Pulmonary artery endothelial cell (primary cell): ENCODE measurements at regions not wholly inside any gene's neighbourhood (a gene's known extent, or its start where the extent isn't known, plus 50 kb on each side); places are given as distances from the start of the nearest gene placed in this dataset.
"Not testable (repeated sequence)": the region's sequence is repeated elsewhere in the genome, so short reads cannot be mapped to it uniquely, and the experiment has no call there.

Experiments
- DNase-seq: peaks from one replicate; pipeline ENCODE4 v3.0.0-alpha.2; 2011; ENCODE audit warnings: low read depth, low spot score

- no peak for DNase-seq
These were observed 174.2 kb upstream of the ATP11B start for GRCh38 chr3:182618981-182619591.

DNA sequence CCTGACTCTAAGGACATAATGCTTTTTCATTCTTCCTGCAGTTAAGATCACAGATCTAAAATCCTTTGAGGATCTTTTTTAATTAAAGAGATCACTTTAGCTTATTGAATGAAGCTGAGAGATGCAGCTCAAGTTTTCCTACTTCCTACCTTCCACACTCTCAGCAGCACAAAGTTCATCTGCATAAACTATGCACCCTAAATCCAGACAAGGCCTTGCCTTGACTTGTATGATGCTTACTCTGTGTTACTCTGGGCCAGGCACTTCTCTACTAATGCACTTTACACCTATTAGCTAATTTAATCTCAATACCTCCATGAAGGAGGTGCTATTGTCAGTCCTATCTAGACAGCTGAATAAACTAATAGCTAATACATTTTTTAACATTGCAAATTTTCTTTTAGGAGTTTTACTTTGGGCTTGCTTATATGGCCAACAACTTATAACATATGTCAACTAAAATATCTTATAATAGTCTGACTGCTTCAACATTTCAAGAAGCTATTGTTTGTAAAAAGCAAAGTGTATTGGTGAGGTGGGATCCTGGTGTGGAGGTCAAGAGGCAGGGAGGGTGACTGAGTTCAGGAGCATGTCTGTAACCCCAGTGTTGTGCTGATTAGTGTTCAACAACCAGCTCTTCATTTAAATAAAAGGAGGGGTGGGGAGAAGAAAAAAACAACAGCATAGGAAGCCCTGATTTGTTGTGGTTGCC lies 172.4 kb upstream of the ATP11B start:
- no peak for DNase-seq

GRCh38 chr3:182621435-182622240 lies 171.7 kb upstream of the ATP11B start:
- DNase-seq, result no peak

- no peak for DNase-seq
These were observed 171.1 kb upstream of the ATP11B start for GRCh38 chr3:182622241-182622545.

- no peak for DNase-seq
These were observed 166.5 kb upstream of the ATP11B start for GRCh38 chr3:182626484-182627467.

GRCh38 chr3:182628531-182628930 lies 164.8 kb upstream of the ATP11B start:
- DNase-seq, result no peak

GRCh38 chr3:182629521-182629920 lies 163.8 kb upstream of the ATP11B start:
- no peak for DNase-seq

DNA sequence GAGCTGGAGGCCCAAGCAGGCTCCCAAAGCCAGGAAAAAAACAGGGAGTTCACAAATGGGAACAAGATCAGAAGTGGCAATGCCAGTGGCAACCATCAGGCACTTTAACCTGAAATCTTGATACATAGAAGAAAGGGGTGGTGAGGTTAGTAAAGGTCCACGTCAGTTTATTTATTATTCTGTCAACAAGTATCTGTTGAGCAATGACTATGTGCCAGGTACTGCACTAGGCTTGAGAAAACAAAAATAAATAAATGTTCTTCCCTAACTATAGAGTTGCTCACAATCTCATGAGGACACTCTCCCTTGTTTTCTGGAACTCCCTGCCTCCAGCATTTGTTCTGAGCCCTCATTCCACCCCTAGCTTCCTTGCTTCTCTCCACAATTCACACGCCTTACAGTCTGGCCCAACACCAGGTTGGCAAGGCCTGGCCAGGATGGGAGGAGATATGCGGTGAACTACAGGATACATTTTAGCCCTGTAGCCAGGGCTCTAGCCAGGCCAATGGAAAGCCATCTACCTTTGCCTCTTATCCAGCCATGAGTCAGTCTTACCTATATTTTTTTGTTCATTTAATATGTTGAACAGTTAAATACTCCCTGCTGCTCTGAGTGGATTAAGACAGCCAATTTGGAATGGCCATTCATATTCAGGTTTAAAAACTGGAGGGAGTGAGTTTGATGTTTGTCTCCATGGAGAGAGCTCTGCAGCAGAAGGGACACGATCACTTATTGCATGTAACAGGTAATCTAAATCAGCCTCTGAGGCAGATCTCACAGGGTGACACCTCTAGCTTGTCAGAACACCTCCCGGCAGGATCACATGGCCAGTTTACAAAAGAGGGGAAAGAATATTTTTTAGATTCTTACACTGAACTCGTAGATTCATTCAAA lies 161.9 kb upstream of the ATP11B start:
- no peak for DNase-seq

GRCh38 chr3:182632077-182632393 lies 161.3 kb upstream of the ATP11B start:
- DNase-seq, result no peak

DNA sequence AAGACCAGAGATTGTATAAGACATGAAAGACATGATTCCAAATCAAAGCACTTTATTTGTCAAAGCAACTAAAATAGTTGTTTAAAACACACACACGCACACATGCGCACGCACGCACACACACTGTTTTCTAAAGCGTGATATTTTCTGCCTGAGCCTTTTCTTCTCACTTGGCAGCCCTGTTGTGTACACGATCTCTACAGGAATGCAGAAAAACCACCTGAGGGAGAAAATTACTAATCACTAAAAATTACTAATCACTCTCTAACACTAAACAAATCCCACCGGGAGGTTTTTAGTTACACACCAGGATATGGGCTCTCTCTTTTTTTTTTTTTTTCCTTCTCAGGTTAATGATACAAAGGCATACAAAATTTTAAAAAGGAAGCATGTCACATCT lies 160.1 kb upstream of the ATP11B start:
- no peak for DNase-seq

GRCh38 chr3:182636646-182637045 lies 156.7 kb upstream of the ATP11B start:
- DNase-seq, result no peak

DNA sequence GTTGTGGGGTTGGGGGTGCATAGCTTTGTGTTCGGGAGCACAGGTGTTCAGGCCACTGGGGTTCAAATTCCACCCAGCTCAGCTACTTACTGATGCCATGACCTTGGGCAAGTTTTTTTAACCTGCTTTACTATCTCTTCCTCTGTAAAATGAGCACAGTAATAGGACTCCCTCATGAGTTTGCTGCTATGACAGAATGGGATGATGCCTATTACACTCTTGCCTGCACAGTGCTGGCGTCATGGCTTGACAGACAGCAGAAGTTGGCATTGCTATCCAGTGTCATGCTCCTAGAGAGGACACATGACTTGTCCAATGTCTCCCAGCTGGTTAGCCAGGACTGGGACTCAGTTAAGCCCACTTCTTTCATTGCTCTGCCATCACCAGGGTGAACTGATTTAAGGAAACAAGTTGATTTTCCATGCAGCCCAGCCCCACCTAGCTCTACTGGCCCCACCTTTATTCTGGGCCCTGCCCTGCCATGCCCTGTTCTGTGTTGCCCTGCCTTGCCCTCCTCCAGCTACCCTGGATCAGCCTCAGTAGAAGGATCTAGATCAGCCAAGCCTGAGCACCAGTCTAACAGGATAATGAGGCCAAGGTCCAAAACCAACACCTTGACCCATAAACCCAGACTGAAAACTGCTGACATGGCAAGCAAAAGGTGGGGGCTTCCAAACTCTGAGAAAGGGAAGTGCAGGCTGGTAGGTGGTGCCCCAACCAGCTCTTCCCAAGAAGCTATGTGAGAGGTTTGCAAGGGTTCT lies 155.8 kb upstream of the ATP11B start:
- DNase-seq, result no peak

DNA sequence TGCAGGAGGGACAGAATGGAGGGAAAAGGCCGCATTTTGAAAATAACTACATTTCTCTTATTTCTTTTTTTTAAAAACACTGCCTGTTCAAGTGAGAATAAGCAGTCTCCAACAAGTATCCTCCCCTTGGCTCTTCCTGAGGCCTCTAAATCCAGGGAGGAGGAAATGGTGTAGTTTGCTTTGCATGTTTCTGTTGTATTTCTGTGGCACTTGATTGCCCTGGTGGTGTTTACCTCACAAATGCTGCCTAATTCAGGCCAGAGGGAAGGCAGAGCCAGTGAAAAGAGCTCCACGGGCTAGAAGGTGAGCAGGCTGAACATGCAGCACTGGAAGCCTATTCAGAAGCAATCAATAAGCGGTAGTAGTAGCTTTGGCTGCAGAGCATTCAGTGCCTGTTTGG lies 149.3 kb upstream of the ATP11B start:
- DNase-seq, result no peak

DNA sequence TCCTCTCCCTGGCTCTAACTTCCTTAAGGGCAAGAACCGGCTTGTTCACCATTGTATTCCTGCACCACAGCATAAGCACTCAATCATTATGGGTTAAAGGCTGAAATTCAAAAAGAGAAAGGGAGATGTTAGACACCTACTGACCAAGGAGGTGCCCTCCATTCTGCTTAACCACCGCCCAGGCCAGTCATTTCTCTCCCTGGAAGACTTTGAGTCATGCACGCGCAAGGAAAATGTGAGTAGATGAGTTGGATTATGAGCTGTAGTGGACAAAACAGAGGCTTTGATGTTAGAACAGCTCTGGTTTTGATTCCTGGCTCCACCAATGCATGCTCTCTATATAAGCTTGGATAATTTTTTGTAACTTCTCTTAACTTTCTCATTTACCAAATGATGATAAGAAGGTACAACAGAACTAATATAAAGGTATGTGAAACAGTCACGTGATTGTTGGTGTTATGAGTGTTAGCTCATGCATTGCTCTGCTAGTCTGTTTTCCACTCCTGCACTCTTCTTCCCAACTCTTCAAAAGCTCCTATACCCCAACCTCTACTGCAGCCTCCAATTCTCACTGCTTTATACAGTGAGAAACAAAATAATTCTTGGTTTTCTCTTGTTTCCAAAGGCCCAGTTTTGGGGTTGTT lies 148.4 kb upstream of the ATP11B start:
- DNase-seq, result no peak

DNA sequence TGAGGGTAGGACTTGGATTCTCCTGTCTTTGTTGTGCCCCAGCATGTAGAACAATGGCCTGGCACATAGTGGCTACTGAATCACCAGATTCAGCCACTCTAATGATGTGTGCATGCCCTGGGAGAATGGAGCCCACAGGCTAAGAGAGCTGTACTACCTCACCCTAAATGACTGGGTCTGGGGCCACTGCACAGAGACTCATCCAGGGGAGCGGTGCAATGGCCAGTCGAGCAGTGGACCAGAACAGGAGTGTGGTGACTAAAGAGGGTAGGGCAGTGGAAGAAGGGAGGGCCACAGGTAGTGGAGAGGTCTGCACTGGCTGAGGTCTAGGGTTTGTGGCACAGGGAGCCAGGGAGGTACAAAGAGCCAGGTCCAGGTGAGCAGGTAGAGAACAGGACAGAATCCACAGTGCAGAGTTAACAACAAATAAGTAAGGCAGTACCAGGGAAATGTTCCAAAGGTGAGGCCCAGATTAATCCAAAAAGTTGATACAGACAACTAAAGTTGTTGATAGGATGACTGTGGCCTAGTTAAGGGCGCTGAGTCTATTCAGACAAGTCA lies 142.7 kb upstream of the ATP11B start:
- no peak for DNase-seq

DNA sequence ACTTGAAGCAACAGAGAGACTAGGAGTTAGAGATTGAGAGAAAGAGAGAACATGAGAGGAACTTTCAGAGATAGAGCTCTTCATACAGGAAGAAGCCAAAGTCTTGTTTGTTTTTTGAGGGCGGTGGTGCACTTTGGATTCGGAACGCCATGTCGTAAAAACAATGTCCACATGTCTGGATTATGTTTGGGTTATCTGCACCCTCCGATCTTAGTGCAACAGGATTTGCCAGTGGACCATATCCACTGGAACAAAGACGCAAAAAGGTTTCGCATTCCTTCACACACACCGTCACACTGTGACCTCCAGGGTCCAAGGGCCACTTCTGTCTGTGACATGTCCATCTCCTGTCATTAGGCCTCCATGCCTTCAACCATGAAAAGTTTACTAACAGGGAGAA lies 141.8 kb upstream of the ATP11B start:
- no peak for DNase-seq

GRCh38 chr3:182653065-182653464 lies 140.2 kb upstream of the ATP11B start:
- DNase-seq, result not testable (repeated sequence)

DNA sequence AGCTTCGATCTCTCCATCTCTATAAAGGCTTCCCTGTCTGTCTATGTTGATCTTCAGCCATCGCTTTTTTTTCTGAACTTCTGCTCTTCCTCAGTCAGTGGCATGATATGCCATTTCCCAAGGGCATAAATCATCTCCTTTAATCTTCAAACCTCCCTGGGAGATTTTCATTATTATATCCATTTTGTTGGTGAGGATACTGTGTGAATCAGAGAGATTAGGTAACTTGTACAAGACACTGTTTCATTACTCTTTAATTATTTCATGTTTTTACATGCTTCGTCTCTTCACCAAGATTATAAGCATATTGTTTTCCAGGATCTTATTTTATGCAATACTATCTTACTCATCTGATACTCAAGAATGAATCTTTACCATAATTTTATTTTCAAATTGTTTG lies 124.8 kb upstream of the ATP11B start:
- DNase-seq, result no peak

- DNase-seq, result no peak
These were observed 124.3 kb upstream of the ATP11B start for GRCh38 chr3:182668974-182669373.
